Panc1 (cell line): ENCODE measurements at regions not wholly inside any gene's neighbourhood (a gene's known extent, or its start where the extent isn't known, plus 50 kb on each side); places are given as distances from the start of the nearest gene placed in this dataset.
"Not testable (repeated sequence)": the region's sequence is repeated elsewhere in the genome, so short reads cannot be mapped to it uniquely, and the experiment has no call there.

Source experiments
- POLR2AphosphoS5 ChIP-seq: IDR thresholded peaks from 2 replicates; pipeline ENCODE4 v1.6.1; 2012; ENCODE audit warnings: mild to moderate bottlenecking, low read depth, low read length, moderate library complexity
- TF ChIP-seq, protein P1 (sequence below): fragments of 450-650 bp; IDR thresholded peaks from 2 replicates; pipeline ENCODE4 v1.5.1; 2017; ENCODE audit warnings: mild to moderate bottlenecking

DNA sequence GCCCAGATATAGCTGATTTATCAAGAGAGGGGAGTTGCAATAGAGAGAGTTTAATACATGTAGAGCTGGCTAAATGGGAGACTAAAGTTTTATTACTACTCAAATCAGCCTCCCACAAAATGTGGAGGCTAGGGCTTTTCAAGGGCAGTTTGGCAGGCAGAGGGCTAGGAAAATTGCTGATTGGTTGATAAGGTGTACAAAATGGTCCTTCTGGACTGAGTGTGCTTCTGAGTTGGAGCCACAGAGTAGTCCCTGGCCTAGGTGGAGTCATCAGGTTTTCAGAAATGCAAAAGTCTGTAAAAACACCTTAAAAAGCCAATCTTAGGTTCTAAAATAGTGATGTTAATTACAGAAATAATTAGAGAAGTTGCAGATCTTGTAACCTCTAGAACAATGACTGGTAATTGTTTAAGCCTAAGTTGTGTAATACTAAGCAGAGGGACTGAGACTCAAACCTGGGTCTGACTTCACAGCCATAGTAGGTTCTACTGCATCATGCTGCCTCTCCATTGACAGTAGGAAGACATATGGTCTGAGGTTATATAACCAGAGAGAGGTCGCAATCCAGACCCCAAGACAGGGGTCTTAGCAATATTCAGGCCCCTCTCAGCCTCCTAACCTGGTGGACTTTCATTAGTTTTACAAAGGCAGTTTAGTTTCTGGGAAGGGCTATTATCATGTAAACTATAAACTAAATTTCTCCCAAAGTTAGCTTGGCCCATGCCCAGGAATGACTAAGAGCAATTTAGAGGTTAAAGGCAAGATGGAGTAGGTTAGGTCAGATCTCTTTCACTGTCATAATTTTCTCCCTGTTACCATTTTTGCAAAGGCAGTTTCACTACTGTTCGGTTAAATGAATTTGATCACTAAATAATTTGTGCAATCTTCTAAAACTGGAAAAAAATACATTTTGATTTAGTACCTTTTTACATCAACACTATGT is 186.3 kb upstream of the WSB1 start:
- TF ChIP-seq, protein P1, sequence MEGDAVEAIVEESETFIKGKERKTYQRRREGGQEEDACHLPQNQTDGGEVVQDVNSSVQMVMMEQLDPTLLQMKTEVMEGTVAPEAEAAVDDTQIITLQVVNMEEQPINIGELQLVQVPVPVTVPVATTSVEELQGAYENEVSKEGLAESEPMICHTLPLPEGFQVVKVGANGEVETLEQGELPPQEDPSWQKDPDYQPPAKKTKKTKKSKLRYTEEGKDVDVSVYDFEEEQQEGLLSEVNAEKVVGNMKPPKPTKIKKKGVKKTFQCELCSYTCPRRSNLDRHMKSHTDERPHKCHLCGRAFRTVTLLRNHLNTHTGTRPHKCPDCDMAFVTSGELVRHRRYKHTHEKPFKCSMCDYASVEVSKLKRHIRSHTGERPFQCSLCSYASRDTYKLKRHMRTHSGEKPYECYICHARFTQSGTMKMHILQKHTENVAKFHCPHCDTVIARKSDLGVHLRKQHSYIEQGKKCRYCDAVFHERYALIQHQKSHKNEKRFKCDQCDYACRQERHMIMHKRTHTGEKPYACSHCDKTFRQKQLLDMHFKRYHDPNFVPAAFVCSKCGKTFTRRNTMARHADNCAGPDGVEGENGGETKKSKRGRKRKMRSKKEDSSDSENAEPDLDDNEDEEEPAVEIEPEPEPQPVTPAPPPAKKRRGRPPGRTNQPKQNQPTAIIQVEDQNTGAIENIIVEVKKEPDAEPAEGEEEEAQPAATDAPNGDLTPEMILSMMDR, result not testable (repeated sequence)
- not testable (repeated sequence) for TF ChIP-seq POLR2AphosphoS5
